Sciatic nerve (tissue), 2 donors: ENCODE measurements at regions not wholly inside any gene's neighbourhood (a gene's known extent, or its start where the extent isn't known, plus 50 kb on each side); places are given as distances from the start of the nearest gene placed in this dataset.

Experiments
- ATAC-seq: fragments of 200-7000 bp; cut with Tn5 transposase; one replicate; pipeline ENCODE4 v1.9.1; 2020; ENCODE audit warnings: mild to moderate bottlenecking, moderate library complexity
- DNase-seq: peaks from one replicate; pipeline ENCODE4 v3.0.0-alpha.2; 2020; ENCODE audit warnings: low spot score
- intact Hi-C: fragments of 100-400 bp; cut with DNase I; formaldehyde crosslinking; loops from one replicate; pipeline ENCODE4 v1.14.2; 2022
- donor health status: DM: no; HTN: no; CAD: no.
- donor health status: DM: no; HTN: no; CAD: no.

DNA sequence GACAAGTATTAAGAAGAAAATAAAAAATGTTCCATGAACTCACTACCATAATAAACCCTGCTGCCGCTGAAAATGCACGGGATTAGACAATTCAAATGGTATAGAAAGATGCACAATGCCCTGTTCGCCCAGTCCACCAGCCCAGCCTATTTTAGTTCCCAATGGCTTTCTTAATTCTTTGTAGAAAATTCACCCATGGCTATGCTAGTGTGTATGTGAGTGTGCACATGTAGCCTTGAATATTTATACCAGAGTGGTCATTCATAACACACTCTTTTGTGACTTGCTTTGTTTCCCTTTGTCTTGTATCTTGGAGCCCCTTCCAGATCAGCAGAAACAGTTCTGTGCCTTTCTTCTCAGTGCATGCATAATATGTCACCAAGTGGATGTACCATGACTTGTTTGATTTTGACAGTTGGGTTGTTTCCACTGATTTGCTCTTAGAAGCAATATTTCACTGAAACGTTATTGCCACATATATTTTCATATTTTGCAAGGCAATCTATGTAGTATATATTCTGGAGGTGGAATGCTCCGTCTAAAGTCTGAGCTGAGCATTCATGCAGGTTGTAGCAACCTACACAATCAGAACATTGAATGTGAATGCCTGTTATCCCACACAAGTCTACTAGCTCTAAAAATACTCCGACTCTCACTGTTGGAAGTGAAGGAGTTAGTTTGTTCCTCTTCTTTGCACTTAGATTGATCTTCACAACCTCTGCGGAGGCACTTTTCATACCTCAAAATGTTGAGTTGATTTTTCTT, 383.0 kb upstream of the EEF2KMT start:
- ATAC-seq, result no peak
- intact Hi-C loops, result no loop called here

DNA sequence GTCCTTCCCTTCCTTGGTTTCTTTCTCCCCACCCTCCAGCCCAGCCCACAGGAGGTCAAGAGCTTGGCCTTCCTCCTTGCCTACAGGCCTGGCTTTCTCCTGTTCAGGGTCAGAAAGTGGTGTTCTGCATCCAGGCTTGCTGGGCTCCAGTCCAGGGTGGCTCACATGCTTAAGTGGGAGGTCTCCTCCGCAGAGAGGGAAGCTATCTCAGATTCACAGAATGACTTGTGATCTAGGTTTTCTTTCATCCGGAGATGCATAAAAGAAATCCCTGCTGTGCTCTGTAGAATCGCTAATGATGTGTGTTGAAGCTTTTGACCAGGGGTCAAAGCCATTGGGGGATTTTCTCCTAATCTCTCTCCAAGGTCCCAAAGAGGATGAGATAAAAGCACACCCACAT, 382.3 kb upstream of the EEF2KMT start:
- intact Hi-C loops, result no loop called here
- ATAC-seq (no peak), DNase-seq (no peak)

More for the DNA sequence above, 383.0 kb upstream of the EEF2KMT start:
- DNase-seq, result no peak

DNA sequence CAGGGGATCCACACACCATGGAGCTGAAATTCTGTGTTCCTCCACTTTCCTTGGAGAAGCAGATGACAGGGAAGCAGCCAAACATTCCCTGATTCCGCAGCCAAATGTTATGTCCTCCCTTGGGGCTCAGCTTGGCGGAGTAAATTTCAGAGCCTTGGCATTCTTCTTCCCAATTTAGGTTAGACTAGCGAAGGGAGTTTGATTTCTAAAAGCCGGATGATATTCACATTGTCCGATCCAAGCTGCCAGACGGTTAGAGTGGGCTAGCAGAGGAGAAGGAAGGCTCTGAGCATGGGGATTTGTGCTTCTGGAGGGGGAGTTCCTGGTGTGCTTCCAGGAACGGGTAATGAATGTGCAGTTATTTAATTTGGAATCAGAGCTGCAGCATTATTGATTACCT, 380.4 kb upstream of the EEF2KMT start:
- no peak for ATAC-seq
- intact Hi-C loops, result no loop called here
- no peak for DNase-seq

DNA sequence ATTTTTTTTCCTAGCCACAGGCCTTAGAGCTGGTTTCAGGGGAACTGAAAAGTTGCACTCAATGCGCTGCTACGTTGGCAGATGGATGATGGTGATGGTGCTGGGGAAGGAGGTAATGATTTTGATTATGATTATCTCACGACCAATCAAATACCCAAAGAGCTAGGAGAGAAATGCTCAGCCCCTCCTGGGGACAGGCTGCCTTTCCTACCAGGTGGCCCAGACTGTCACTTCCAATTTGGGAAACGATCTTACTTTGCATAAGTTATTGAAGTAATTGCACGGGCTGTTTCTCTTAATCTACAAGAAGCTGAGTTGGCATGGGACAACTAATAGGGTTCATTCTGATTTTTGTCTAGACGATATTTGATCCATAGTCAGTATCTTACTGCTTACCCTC, 379.7 kb upstream of the EEF2KMT start:
- DNase-seq, result no peak
- intact Hi-C loops, result no loop called here
- ATAC-seq, result no peak

DNA sequence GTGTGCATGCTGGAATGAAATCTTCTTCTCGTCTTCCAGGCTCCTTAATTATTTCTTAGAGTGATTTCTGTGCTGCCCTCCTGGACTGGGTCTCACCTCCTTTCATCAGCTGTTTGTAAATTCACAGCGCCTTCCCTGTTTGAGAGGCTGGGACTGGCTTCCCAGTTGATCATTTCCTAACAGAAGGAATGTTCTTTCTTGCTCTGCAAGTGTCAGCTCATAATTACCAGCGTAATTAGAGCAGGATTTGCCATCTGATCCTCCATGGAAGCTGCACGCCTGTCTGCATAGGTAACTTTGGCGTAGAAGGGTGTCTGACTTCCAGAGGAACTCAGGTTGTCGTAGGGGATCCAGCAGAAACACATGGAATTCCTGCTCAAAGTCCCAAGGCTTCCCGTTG, 375.0 kb upstream of the EEF2KMT start:
- no peak for ATAC-seq
- DNase-seq, result no peak
- intact Hi-C loops, result no loop called here

DNA sequence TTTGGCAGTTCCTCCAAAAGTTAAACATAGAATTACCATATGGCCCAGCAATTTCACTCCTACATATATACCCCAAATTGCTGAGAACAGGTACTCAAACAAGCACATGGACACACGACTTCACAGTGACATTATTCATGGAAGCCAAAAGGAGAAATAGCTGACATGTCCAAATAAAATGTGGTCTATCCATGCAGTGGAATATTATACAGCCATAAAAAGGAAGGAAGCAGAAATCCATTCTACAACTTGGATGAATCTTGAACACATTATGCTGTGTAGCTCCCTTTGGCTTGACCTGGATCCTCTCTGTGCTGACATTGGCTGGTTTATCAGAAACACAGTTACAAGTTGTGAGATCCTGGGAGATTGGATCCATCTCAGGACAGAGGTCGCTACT, 370.9 kb upstream of the EEF2KMT start:
- intact Hi-C loops, result no loop called here
- ATAC-seq (no peak), DNase-seq (no peak)

DNA sequence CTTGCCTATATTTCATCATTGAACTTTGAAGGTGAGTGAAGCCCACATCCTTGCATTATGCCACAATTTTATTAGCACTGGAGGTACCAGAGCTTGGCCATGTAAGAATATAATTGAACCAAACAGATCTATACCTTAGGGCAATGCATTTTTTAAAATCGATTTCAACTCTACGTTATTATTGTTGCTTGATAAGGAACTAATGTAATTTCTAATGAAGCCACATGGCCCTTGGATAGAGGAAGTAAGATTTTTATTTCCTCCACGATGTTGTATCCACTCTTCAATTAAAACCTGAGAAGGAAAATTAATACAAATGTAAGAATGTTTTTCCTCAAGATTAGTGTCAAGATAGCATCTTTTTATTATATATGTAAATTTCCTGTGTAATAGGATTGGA, 370.0 kb upstream of the EEF2KMT start:
- DNase-seq (no peak), ATAC-seq (no peak)
- intact Hi-C loops, result no loop called here

DNA sequence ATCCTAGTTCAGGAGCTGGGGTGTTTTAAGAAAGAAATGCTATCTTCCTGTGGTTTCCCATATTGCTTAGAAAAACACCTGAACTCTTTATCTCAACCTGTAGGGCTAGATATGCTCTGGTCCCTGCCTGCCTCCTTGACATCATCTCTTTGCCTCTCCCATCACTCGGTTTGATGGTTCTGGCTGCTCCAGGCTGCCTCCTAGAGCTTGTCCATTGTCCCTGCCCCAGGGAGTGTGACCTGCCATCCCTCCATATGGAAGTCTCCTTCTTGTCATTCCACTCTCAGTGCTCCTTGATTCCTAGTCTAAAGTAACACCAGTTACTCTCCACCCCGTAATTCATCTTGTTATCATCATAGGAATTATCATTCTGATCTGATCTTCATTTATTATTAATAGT, 369.0 kb upstream of the EEF2KMT start:
- intact Hi-C loops, result no loop called here
- ATAC-seq (no peak), DNase-seq (no peak)

DNA sequence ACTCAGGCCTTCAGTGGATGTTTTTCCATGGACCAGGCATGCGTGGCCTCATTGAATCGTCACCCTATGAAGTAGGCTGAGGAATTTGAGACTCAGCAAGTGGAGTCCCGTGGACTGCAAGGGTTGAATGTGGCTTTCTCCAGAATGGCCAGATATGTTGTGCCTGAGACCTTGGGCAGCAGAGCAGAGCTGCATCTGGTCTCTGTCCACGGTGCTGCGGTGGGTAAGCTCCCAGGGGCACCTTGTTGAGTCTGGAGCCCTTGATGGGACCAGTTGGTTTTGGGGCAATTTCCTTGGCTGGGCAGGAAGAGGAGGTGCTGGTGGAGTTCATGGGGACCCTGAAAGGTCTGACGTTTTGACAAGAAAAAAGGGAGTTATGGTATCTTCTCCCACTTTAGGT, 368.1 kb upstream of the EEF2KMT start:
- ATAC-seq (no peak), DNase-seq (no peak)
- intact Hi-C loops, result no loop called here

DNA sequence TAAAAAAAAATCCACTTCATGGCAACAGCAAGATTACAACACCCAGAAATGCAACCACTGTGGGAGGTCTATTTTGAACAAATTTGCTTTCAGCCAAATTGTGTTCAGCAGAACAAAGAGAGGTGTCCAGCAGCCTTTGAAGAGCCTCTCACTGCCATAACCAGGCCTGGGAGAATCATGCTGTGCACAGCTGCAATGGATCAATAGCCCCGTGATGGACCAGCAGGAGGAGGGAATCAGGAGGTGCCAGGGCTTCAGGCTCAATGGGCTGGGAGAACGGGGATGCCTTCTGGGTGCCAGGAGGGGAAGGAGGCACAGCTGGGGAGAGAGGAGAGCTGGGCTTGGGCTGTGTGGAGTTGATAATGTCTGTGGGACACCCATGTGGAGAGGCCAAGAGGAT, 366.2 kb upstream of the EEF2KMT start:
- ATAC-seq (no peak), DNase-seq (no peak)
- intact Hi-C loops, result no loop called here

DNA sequence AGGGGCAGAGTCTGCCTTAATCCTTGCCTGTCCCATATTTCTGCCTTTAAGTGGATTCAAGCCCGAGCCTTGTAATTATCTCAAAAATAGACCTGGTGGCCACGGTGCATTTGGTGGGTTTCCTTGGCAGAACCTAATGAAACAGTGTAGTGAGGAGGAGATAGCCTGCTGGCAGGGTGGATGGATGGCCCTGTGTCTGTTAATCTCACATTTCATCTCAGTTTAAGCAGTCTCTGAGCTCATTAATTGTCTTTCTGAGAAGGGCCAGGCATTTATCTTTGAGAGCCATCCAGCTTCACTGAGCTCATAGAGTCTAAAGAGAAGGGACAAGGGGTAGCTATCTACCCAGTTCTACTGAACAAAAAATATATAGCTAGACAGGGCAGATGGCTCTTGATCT, 364.0 kb upstream of the EEF2KMT start:
- no peak for DNase-seq
- intact Hi-C loops, result no loop called here
- no peak for ATAC-seq

DNA sequence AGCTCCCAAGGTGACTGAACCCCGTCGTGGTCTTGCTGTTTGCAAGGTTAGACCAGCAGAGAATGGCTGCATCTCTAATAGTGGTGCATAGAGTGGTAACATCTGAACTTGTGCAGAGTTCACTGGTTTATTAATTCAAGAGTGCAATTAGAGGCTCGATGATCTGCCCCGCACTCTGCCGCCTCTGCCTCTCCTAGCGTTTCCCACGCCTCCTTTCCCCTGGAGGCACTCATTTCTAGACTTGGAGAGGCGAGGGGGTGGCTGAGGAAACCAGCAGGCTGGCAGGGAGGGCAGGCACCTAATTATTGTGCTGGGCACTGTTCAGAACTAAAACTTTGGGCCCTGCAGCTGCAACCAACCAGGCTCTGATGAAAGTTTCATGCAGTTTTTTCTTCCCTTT, 363.5 kb upstream of the EEF2KMT start:
- ATAC-seq (no peak), DNase-seq (no peak)
- intact Hi-C loops, result no loop called here

DNA sequence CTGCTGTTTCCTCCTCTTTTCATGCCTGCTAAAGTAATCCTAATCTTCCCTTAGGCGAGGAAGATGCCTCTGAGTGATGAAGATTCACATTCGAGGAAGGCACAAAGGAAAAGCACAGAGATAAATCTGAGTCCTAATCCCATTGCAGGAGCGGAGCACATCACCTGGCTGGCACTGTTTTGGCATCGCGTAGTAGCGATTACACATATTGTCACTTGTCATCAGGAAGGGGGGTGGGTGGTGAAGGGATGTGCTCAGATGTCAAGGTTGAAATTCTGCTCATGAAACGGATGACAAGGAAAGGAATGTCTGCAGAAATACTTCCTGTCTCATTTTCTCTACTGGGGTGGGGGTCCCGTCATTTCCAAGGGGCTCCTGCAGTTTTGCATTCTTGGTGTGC, 363.1 kb upstream of the EEF2KMT start:
- no peak for ATAC-seq

DNA sequence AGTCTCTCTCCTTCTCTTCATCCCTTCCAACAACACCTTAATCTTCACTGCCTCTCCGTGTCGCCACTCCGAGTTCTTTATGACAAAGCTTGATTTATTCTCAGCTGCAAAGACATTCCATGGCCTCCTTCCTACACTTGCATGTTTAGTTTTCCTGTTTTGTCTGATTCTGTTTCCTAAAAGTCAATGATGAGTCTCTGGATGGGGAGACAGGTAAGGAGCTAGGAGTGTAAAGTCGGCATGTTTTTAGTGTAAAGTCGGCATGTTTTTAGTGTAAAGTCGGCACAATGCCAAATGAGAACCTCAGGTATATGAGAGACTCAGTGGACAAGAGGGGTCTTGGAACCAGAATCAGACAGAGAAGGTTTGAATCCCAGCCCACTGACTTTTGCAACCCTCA, 362.3 kb upstream of the EEF2KMT start:
- DNase-seq, result no peak
- intact Hi-C loops, result no loop called here
- no peak for ATAC-seq

More for the DNA sequence above, 363.1 kb upstream of the EEF2KMT start:
- DNase-seq, result no peak
- intact Hi-C loops, result no loop called here

DNA sequence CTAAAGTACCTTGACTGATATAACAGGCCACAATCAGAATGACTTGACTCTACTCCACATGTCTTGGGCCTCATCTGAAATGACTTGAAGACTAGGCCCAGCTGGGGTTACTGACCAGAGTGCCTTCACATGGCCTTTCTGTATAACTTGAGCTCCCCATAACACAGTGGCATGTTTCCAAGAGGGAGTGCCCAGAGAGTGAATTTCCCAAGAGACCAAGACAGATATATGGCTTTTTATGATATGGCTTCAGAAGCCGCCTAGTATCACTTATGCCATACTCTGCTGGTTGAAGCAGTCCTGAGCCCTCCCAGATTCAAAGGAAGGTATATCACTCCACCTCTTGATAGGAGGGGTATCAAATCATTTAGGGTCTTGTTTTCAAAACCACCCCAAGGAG, 357.5 kb upstream of the EEF2KMT start:
- DNase-seq (no peak), ATAC-seq (no peak)
- intact Hi-C loops, result no loop called here

DNA sequence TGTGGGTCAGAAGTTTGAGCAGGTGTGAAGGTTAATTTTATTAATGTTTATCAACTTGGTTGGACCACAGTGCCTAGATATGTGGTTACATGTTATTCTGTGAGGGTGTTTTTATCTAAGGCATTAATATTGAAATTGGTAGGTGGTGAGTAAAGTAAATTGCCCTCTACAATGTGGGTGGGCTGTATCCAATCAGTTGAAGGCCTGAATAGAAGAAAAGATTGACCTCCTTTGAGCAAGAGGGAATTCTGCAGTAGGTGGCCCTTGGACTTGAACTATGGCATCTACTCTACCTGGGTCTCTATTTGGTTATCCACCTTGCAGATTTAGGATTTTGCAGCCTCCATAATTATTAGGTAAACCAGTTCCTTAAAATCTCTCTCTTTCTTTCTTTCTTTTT, 356.8 kb upstream of the EEF2KMT start:
- DNase-seq (no peak), ATAC-seq (no peak)
- intact Hi-C loops, result no loop called here

DNA sequence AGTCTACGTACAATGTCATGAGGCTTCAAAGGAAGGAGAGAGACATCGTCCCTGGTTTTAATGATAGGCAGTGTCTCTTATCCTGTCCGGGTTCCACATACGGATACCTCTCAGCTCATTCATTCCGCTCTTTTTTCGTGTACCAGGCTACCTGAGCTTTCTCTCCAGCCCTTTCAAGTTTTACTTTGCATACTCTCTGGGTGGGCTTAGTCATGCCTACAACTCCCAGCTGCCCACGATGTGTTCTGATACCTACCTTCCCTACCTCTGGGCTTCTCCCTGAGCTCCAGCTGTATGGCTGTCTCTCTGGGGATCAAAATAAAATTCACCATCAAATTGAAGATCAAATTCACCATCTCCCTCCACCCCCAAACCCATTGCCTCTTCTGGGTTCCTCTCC, 354.0 kb upstream of the EEF2KMT start:
- ATAC-seq, result no peak
- DNase-seq, result no peak
- intact Hi-C loops, result no loop called here

DNA sequence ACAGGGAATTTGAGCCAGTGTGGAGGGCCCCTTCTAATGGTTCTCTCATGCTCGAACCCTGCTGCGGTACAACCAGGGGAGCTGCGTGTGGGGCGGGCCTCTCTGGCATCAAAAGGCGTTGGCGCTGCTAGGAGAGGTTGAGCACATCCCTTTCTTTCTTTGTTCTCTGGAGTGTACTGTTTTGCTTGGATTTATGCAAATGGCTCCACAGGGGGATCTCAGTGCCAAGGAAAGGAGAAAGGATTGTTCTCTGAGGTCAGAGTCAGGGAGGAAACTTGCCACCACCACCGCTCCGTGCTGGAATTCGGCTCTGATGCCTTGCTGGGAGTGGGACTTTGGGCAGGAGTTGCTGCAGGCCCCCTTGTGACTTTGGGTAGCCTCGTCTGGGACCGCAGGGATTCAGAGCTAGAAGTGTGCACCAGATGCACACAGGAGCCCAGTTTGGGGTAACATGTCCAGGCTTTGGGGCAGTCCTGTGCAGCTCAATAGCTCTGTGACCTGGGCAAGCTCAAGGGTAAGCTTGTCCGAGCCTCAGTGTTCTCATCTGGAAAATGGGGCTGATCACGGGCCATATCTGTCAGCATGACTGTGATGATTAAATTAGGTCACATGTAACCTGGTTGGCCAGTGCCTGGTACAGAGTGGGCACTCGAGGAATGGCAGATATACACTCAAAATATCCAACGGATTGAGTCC, 353.0 kb upstream of the EEF2KMT start:
- no peak for ATAC-seq
- no peak for DNase-seq
- intact Hi-C loops, result no loop called here

DNA sequence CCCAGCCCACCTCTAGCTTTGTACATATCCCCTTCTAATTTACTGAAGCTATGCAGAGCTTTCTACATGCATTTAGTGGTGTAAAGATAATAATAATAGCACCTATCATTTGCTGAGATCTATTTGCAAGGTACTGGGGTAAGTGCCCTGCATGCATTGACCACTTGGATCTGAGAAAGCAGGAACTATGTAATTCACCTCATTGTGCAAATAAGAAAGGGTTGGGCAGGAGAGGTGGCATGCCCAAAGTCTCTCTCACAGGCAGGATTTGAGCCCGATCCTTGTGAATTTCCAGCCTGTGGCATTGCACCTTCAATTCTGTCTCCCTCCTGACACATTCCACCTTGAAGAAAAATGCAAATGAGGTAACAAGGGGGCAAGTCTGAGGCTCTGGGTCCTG, 352.3 kb upstream of the EEF2KMT start:
- ATAC-seq (no peak), DNase-seq (no peak)
- intact Hi-C loops, result no loop called here

DNA sequence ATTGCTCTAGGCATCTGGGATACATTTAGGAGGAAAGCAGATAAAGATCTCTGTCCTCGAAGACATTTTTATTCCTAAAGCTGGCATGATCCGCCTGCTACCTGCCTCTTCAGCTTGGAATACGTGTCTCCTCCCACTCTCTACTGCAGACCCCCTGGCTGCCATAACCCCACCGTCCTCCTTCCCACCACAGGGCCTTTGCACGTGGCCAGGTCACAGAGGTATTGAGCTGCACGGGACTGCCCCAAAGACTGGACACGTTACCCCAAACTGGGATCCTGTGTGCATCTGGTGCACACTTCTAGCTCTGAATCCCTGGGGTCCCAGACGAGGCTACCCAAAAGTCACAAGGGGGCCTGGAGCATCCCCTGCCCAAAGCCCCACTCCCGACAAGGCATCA, 351.2 kb upstream of the EEF2KMT start:
- DNase-seq, result no peak
- ATAC-seq, result no peak
- intact Hi-C loops, result no loop called here

DNA sequence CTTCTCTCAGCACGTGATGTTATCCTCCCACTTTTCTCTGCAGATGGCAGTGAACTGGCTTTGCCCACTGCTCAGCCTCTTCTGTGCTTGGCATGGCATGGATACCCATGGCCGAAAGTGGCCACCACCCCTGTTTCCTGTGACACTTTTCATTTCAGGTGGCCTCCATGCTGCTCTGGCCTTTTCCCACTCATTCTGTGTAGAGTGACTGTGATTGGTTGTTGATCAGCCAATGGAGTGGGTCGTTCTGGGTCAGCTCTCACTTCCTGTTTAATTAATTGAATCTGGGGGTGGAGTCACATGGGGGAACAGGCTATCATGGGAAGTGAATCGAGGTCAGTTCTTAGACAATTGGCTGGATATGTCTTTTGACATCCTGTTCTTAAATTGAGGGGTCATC, 350.1 kb upstream of the EEF2KMT start:
- DNase-seq (no peak), ATAC-seq (no peak)
- intact Hi-C loops, result no loop called here
